Limb (tissue), 2 donors: ENCODE measurements at regions not wholly inside any gene's neighbourhood (a gene's known extent, or its start where the extent isn't known, plus 50 kb on each side); places are given as distances from the start of the nearest gene placed in this dataset.

ENCODE experiments used
- DNase-seq, 2 donors: peaks; one replicate each; pipeline ENCODE4 v3.0.0-alpha.2; 2016; ENCODE audit errors: extremely low spot score in 2 of 2

- DNase-seq: no peak
Observed at GRCh38 chr15:51156957-51157356, 62.3 kb upstream of the TNFAIP8L3 start.

- DNase-seq: peak; percentile 42 to 44
Observed at GRCh38 chr15:51155891-51156290, 61.2 kb upstream of the TNFAIP8L3 start.

- no peak for DNase-seq
Observed at GRCh38 chr15:51155016-51155580, 60.4 kb upstream of the TNFAIP8L3 start.
